GM21737 (cell line): ENCODE measurements at regions not wholly inside any gene's neighbourhood (a gene's known extent, or its start where the extent isn't known, plus 50 kb on each side); places are given as distances from the start of the nearest gene placed in this dataset.

Experiments
- ATAC-seq: cut with Tn5 transposase; IDR thresholded peaks from one replicate; pipeline ENCODE4 v1.9.1; 2021; ENCODE audit warnings: mild to moderate bottlenecking, moderate library complexity; ENCODE audit not compliant: unreplicated experiment

GRCh38 chr1:14544319-14544718 is 54.2 kb upstream of the KAZN start:
- ATAC-seq, result no peak

GRCh38 chr1:14545422-14546025 is 53.0 kb upstream of the KAZN start:
- ATAC-seq, result no peak

- ATAC-seq, result no peak
Measured at GRCh38 chr1:14546416-14546815, 52.1 kb upstream of the KAZN start.
